ENCODE measurements at regions not wholly inside any gene's neighbourhood (a gene's known extent, or its start where the extent isn't known, plus 50 kb on each side); places are given as distances from the start of the nearest gene placed in this dataset.

DNA sequence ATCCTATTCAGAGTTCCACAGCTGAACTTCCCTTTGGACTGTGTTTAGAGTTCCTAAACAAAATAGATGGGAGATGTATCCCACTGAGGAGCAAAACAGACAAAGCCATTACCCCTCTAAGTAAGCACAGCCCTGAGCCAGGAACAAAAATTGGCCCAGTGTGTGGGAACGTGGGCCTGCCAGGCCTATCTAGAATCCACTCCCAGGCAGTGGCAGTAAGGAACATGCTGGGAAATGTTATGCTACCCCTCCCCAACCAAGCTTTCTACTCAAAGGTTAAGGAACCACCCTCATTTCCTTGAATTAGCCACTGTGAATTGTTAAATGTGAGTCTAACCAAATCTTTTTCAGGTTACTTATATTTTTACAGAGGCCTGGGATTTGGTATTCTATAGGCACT lies 405.1 kb upstream of the PTGER4 start:
- no peak overlapping the region for H3K4me3 ChIP-seq
- H3K27ac ChIP-seq, result no peak overlapping the region
- TF ChIP-seq, protein P1, sequence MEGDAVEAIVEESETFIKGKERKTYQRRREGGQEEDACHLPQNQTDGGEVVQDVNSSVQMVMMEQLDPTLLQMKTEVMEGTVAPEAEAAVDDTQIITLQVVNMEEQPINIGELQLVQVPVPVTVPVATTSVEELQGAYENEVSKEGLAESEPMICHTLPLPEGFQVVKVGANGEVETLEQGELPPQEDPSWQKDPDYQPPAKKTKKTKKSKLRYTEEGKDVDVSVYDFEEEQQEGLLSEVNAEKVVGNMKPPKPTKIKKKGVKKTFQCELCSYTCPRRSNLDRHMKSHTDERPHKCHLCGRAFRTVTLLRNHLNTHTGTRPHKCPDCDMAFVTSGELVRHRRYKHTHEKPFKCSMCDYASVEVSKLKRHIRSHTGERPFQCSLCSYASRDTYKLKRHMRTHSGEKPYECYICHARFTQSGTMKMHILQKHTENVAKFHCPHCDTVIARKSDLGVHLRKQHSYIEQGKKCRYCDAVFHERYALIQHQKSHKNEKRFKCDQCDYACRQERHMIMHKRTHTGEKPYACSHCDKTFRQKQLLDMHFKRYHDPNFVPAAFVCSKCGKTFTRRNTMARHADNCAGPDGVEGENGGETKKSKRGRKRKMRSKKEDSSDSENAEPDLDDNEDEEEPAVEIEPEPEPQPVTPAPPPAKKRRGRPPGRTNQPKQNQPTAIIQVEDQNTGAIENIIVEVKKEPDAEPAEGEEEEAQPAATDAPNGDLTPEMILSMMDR (IDR thresholded peaks at IDR 0.05), result no peak
- DNase-seq (ENCODE audit: low spot score), result no peak

DNA sequence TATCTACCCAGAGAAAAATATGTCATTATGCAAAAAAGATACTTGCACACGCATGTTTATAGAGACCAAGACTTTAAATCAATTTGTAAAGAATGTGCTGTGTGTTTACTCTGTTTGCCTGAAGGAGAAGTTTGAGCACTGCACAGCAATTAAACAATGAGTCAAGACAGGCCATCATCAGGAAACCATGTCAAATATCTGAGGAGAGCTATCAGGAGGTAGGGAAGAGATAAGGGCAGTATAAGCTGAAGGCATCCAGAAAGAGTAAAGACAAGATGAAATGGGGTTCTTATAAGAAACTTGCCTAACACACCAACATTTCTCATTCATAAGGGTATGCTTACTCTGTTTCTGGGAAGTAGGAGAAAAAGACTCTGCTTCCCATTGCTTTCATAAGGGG lies 405.8 kb upstream of the PTGER4 start:
- Histone ChIP-seq H3K27ac (no peak overlapping the region), H3K4me3 (no peak overlapping the region)
- TF ChIP-seq, protein P1 (IDR thresholded peaks at IDR 0.05), result no peak
- DNase-seq (ENCODE audit: low spot score), result no peak

DNA sequence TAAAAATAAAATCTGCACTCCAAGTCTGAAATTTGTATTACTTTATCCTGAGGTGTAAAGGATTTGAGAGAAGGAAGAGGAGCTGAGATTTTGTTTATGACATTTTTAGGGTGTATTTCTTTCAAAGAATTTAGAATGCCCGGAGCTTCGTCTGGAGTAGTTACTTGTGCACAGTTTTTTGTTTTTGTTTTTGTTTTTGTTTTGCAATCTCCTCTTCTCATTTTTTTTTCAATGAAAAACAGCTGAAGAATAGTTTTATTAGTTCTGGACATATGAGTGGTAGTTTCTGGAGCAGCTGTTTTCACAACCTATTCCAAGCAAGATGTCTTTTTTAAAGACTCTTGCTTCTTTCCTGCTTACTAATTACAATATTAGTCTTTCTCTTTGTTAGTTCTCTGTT lies 408.2 kb upstream of the PTGER4 start:
- no peak for DNase-seq (ENCODE audit: low spot score)
- TF ChIP-seq, protein P1 (IDR thresholded peaks at IDR 0.05), result no peak
- Histone ChIP-seq H3K27ac (no peak overlapping the region), H3K4me3 (no peak overlapping the region)

DNA sequence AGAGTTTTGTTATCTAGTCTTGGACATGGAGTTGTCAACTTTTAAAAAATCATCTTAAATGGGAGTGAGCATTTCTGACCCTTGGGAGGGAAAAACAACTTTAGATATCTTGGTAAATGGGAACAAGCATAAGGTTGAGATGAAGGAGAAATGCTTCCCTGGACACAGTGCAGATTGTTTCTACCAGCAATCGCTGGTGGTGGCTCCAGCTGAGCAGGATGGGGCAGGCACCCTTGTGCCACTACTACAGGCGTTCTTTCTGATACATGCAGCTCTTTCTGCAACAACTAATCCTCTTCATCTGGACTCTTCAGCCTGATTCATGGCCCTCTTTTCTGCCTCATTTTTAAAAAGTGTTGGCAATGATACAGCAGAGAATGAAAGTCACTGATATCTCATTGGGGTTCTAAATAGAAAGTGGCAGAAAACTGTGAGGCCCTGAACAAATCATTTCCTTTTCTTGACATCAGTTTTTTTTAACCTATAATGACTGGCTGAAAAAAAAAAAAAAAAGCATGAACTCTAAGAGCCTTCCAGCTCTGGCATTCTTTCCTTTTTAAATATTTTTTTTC lies 409.4 kb upstream of the PTGER4 start:
- Histone ChIP-seq H3K27ac (no peak overlapping the region), H3K4me3 (no peak overlapping the region)
- DNase-seq (ENCODE audit: low spot score), result no peak
- TF ChIP-seq, protein P1 (IDR thresholded peaks at IDR 0.05), result no peak

DNA sequence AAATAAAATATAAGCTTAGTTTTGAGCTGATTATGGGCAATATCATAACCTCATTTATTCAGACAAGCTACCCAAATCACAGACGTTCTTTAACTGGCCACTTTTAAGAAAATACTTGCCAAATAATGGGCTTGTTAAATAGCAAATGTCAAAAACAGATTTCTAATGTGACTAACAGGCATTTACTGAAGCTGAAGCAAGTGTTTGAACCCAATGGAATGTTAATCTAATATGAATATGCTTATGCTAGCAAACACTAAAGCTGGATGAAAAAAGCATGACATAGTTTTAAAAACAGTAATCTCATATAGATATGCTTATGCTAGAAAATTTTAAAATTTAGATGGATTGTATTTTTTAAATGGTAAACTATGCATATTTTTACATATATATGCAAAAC lies 411.6 kb upstream of the PTGER4 start:
- TF ChIP-seq, protein P1 (IDR thresholded peaks at IDR 0.05), result no peak
- no peak overlapping the region for H3K27ac ChIP-seq
- no peak for DNase-seq (ENCODE audit: low spot score)
- no peak overlapping the region for H3K4me3 ChIP-seq

DNA sequence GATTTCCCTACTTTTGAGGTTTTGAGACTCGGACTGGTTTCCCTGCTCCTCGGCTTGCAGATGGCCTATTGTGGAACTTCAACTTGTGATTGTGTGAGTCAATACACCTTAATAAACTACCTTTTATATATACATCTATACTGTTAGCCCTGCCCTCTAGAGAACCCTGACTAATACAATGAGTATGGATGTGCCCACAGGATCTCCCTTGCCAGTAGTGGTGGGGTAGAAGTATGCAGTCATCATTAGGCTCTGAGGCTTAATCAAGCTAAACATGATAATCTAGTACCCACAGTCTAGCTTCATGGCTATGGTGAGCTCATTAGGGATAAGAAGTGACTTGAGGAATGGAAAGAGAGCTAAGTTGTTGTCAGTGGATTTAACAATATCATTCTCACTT lies 412.8 kb upstream of the PTGER4 start:
- no peak overlapping the region for H3K4me3 ChIP-seq
- H3K27ac ChIP-seq, result no peak overlapping the region
- TF ChIP-seq, protein P1 (IDR thresholded peaks at IDR 0.05), result no peak
- DNase-seq (ENCODE audit: low spot score), result no peak

DNA sequence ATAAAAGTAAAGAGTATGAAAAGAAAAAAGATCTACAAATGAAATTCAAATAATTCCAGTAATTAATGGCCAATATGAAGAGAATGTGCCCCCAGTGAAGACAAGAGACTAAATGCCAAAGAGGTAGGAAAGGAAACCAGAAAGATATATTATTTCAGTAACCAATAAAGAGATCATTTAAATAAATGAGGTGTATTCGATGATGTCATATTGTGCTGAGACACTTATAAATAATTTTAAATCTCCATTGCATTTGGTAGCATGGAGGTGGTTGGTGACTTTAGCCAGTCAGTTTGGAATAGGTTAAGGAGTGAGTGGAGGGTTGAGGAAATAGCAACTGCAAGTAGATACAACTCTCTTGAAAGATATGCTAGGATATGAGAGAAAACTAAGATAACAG lies 417.7 kb upstream of the PTGER4 start:
- no peak overlapping the region for H3K27ac ChIP-seq
- TF ChIP-seq, protein P1 (IDR thresholded peaks at IDR 0.05), result no peak
- DNase-seq (ENCODE audit: low spot score), result no peak
- H3K4me3 ChIP-seq, result no peak overlapping the region

All from coronary artery (tissue), 2 donors.